ENCODE measurements at regions not wholly inside any gene's neighbourhood (a gene's known extent, or its start where the extent isn't known, plus 50 kb on each side); places are given as distances from the start of the nearest gene placed in this dataset.

DNA sequence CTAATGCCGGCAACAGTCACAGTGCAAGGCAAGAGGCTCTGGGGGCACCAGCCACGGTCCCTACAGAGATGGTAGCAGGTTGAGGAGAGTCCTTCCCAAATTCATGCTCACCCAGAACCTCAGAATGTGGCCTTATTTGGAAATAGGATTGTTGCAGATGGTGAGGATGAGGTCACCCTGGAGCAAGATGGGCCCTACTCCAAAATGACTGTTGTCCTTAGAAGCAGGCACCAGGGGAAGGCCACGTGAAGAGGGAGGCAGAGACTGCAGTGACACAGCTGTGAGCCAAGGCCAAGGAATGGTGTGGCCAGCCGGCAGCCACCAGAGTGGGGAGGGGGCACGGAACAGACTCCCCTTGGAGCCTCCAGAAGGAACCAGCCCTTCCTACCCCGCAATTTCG is 70.8 kb upstream of the CLDN14 start:
- in situ Hi-C loops (cut with MboI) (no loop called here), intact Hi-C loops (cut with micrococcal nuclease) (no loop called here)
- Histone ChIP-seq H2AFZ (ENCODE audit: low read depth, low read length) (no peak overlapping the region), H3K9me1 (ENCODE audit: control insufficient read depth, insufficient read depth, low read length) (no peaks in the 10 kb centered on the region), H3K79me2 (ENCODE audit: control insufficient read depth, insufficient read depth, low read length) (no peaks in the 10 kb centered on the region), H4K20me1 (replicated peaks; ENCODE audit: control insufficient read depth, insufficient read depth, low read length) (no peaks in the 10 kb centered on the region), H3K9me3 (replicated peaks; ENCODE audit: control insufficient read depth, insufficient read depth, low read depth, low read length) (no peaks in the 10 kb centered on the region), H3K27ac (ENCODE audit: extremely low read depth, low read depth, low read length) (no peak overlapping the region), H3K4me2 (ENCODE audit: insufficient read depth, low read length) (no peak overlapping the region), H3K27me3 (ENCODE audit: control insufficient read depth in 2 of 2, insufficient read depth in 2 of 2, low read length in 2 of 2) (peaks cover 20 to 72% of the 10 kb centered on the region in 2 experiments; a peak in 4 of 5 replicates), H3K4me3 (no peak overlapping the region), H3K36me3 (ENCODE audit: control insufficient read depth, insufficient read depth, low read length) (no peaks in the 10 kb centered on the region), H3K9ac (ENCODE audit: insufficient read depth in 1 of 2, low read depth in 2 of 2, low read length in 2 of 2) (no peak overlapping the region), H3K4me1 (replicated peaks in 1 of 2; ENCODE audit: control insufficient read depth in 2 of 2, insufficient read depth in 2 of 2, low read length in 2 of 2) (no peaks in the 10 kb centered on the region)
- FAIRE-seq: no peak
- ATAC-seq: no peak
- DNase-seq (ENCODE audit: extremely low read depth in 1 of 4, low spot score in 3 of 4): no peak
- TF ChIP-seq SMARCA5 (IDR thresholded peaks at IDR 0.05): no peak
- TF ChIP-seq CHD4 (IDR thresholded peaks at IDR 0.05; ENCODE audit: insufficient read depth, insufficient replicate concordance, low read depth, low read length, poor library complexity, severe bottlenecking): no peak
- no peak for TF ChIP-seq TAL1 (IDR thresholded peaks at IDR 0.05)
- TF ChIP-seq NR3C1 (CRISPR knock-in tag; IDR thresholded peaks at IDR 0.05): no peak
- TF ChIP-seq POLR2A (conservative IDR thresholded peaks at IDR 0.05): no peak
- TF ChIP-seq, protein P1, sequence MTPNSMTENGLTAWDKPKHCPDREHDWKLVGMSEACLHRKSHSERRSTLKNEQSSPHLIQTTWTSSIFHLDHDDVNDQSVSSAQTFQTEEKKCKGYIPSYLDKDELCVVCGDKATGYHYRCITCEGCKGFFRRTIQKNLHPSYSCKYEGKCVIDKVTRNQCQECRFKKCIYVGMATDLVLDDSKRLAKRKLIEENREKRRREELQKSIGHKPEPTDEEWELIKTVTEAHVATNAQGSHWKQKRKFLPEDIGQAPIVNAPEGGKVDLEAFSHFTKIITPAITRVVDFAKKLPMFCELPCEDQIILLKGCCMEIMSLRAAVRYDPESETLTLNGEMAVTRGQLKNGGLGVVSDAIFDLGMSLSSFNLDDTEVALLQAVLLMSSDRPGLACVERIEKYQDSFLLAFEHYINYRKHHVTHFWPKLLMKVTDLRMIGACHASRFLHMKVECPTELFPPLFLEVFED (CRISPR knock-in tag; conservative IDR thresholded peaks at IDR 0.05): no peak
- no peak for TF ChIP-seq ZNF184 (CRISPR knock-in tag; IDR thresholded peaks at IDR 0.05)
- no peak for TF ChIP-seq NONO (IDR thresholded peaks at IDR 0.05; ENCODE audit: low read depth in 2 of 2, low read length in 1 of 2)
- TF ChIP-seq SMAD3 (CRISPR knock-in tag; conservative IDR thresholded peaks at IDR 0.05): no peak
- no peak for TF ChIP-seq TSC22D4 (tag; IDR thresholded peaks at IDR 0.05)
- TF ChIP-seq TAF15 (IDR thresholded peaks at IDR 0.05; ENCODE audit: low read depth, low read length): no peak
- no peak for TF ChIP-seq SRF (CRISPR knock-in tag; IDR thresholded peaks at IDR 0.05)
- TF ChIP-seq, protein P2, sequence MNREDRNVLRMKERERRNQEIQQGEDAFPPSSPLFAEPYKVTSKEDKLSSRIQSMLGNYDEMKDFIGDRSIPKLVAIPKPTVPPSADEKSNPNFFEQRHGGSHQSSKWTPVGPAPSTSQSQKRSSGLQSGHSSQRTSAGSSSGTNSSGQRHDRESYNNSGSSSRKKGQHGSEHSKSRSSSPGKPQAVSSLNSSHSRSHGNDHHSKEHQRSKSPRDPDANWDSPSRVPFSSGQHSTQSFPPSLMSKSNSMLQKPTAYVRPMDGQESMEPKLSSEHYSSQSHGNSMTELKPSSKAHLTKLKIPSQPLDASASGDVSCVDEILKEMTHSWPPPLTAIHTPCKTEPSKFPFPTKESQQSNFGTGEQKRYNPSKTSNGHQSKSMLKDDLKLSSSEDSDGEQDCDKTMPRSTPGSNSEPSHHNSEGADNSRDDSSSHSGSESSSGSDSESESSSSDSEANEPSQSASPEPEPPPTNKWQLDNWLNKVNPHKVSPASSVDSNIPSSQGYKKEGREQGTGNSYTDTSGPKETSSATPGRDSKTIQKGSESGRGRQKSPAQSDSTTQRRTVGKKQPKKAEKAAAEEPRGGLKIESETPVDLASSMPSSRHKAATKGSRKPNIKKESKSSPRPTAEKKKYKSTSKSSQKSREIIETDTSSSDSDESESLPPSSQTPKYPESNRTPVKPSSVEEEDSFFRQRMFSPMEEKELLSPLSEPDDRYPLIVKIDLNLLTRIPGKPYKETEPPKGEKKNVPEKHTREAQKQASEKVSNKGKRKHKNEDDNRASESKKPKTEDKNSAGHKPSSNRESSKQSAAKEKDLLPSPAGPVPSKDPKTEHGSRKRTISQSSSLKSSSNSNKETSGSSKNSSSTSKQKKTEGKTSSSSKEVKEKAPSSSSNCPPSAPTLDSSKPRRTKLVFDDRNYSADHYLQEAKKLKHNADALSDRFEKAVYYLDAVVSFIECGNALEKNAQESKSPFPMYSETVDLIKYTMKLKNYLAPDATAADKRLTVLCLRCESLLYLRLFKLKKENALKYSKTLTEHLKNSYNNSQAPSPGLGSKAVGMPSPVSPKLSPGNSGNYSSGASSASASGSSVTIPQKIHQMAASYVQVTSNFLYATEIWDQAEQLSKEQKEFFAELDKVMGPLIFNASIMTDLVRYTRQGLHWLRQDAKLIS (CRISPR knock-in tag; IDR thresholded peaks at IDR 0.05): no peak
- no peak for TF ChIP-seq LARP7 (IDR thresholded peaks at IDR 0.05)
- no peak for TF ChIP-seq NCOR1 (IDR thresholded peaks at IDR 0.05)
- POLR2A ChIA-PET: no interaction called here
- CTCF ChIA-PET (ENCODE audit: low intra/inter-chr PET ratio): no interaction called here
- 0% methylated on average over 7 of the region's 7 CpGs for WGBS (ENCODE audit: insufficient coverage, low coverage, missing lambda C conversion rate)
- BruUV-seq (replicated peaks): no TSS peak
